GM12875 (cell line): ENCODE measurements at regions not wholly inside any gene's neighbourhood (a gene's known extent, or its start where the extent isn't known, plus 50 kb on each side); places are given as distances from the start of the nearest gene placed in this dataset.

Experiments used
- H3K4me3 ChIP-seq: one replicate; pipeline ENCODE4 v1.5.1; 2011; ENCODE audit warnings: low read depth, low read length, control low read depth
- TF ChIP-seq, protein P1 (sequence below): IDR thresholded peaks from 2 replicates; pipeline ENCODE4 v1.5.1; 2011; ENCODE audit warnings: low read depth, mild to moderate bottlenecking, control low read depth, inconsistent platforms, low read length, moderate library complexity, borderline replicate concordance; ENCODE audit not compliant: insufficient read depth

- H3K4me3 ChIP-seq: no peak overlapping the region
- TF ChIP-seq, protein P1, sequence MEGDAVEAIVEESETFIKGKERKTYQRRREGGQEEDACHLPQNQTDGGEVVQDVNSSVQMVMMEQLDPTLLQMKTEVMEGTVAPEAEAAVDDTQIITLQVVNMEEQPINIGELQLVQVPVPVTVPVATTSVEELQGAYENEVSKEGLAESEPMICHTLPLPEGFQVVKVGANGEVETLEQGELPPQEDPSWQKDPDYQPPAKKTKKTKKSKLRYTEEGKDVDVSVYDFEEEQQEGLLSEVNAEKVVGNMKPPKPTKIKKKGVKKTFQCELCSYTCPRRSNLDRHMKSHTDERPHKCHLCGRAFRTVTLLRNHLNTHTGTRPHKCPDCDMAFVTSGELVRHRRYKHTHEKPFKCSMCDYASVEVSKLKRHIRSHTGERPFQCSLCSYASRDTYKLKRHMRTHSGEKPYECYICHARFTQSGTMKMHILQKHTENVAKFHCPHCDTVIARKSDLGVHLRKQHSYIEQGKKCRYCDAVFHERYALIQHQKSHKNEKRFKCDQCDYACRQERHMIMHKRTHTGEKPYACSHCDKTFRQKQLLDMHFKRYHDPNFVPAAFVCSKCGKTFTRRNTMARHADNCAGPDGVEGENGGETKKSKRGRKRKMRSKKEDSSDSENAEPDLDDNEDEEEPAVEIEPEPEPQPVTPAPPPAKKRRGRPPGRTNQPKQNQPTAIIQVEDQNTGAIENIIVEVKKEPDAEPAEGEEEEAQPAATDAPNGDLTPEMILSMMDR: no peak
Measured at GRCh38 chr4:123522081-123522480, 125.5 kb downstream of the SPRY1 start.

GRCh38 chr4:123522646-123523045 is 126.1 kb downstream of the SPRY1 start:
- TF ChIP-seq, protein P1: no peak

DNA sequence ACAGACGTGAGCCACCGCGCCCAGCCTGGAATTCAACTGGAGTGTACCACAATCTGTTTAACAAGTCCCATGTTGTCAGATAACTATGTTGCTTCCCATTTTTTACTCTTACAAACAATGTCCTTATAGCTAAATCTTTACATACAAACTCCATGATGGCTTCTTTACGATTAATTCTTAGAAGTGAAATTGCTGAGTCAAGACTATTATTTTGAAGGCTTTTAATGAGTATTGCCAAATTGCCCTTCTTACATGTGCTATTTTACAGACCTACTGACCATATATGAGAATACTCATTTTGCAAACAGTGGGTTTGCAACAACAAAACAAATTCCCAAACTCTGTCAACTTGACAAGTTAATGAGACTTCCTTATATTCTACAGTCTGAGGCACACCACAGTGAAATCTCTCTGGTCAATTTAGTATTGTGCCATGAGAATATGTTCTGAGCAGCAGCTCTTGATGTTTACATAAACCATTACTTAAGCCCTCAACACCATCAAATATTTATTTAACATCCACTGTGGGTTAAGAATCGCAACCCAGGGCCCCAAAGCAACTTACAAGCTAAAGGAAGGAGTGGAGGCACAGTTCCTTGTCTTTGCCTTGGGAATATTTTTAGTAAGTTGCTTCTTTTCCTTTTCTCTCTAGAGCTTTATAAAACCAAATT is 128.5 kb downstream of the SPRY1 start:
- TF ChIP-seq, protein P1: no peak

More at GRCh38 chr4:123522646-123523045, 126.1 kb downstream of the SPRY1 start:
- no peak overlapping the region for H3K4me3 ChIP-seq

GRCh38 chr4:123526511-123526910 is 129.9 kb downstream of the SPRY1 start:
- H3K4me3 ChIP-seq: no peak overlapping the region
- TF ChIP-seq, protein P1: no peak

More for the DNA sequence above, 128.5 kb downstream of the SPRY1 start:
- no peak overlapping the region for H3K4me3 ChIP-seq

DNA sequence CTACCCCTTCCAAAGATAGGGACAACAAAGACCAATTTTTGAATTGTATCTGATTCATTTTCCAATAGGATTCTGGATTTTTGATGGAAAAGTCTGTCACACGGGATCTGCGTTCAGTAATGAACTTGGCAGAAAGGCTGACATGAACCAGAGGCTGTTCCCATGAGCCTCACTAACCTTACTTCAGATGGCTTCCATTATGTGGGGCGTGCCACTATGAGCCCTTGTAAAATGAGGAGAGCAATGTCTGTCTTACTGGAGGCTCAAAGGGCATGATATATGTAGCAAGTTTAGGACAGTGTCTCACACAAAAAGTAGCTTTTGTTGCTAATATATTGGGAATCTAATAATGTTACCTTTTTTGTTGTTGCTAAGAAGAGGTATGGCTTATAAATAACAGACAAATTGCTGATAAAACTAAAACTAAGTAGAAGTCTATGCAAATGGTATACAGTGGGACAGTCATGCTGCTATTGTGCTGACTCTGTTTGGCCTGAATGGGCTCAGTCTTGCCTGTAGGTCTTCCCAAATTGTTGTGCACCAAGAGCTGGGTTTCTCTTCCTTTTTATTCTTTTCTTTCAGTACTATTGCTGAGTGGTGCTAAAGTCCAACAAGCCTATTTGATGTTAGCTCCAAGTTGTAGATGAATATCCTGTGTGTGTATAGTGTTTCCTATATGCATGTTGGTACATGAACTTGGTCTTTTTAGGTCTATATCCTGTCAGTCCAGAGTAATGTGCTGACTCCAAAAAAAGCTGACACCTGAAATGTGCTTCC is 132.1 kb downstream of the SPRY1 start:
- TF ChIP-seq, protein P1: no peak
- no peak overlapping the region for H3K4me3 ChIP-seq

DNA sequence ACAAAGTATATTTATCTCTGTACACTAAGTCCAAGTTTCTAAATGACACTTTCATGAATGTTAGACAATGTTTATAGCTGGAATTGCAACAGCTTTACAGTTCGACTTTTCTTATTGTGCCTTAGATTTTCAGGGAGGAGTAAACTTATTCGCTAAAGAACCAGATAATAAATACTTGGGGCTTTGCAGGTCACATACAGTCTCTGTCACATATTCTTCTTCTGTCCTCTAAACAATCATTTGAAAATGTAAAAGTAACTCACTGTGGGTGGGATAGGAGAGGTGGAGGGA is 132.6 kb downstream of the SPRY1 start:
- TF ChIP-seq, protein P1: no peak
- no peak overlapping the region for H3K4me3 ChIP-seq

GRCh38 chr4:123530357-123530756 is 133.8 kb downstream of the SPRY1 start:
- no peak overlapping the region for H3K4me3 ChIP-seq
- TF ChIP-seq, protein P1: no peak
